ENCODE measurements at regions not wholly inside any gene's neighbourhood (a gene's known extent, or its start where the extent isn't known, plus 50 kb on each side); places are given as distances from the start of the nearest gene placed in this dataset.

- DNase-seq = peak; percentile 62
These were observed 229.5 kb downstream of the TUSC7 start for GRCh38 chr3:116939091-116939490.

DNA sequence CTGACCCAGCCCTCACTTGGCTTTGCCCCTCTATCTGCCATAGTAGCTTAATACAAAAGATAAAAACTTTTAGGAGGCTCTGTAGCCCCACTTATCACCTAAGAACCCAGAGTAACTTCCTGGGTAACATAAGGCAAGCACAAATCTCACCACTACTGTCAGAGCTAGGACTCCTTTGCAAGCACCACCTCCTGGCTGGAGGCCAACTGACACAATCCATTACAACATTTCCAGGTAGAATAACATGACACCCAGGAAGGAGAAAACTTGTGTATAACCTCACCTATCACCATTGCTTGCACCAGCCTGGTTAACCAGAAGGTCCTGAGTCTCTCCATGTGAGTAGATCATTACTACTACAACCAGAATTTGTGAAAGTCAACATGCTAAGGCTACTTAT is 230.0 kb downstream of the TUSC7 start:
- DNase-seq = no peak

GRCh38 chr3:116940719-116941118 is 231.1 kb downstream of the TUSC7 start:
- DNase-seq = no peak

GRCh38 chr3:116946376-116946775 is 236.8 kb downstream of the TUSC7 start:
- no peak for DNase-seq

DNA sequence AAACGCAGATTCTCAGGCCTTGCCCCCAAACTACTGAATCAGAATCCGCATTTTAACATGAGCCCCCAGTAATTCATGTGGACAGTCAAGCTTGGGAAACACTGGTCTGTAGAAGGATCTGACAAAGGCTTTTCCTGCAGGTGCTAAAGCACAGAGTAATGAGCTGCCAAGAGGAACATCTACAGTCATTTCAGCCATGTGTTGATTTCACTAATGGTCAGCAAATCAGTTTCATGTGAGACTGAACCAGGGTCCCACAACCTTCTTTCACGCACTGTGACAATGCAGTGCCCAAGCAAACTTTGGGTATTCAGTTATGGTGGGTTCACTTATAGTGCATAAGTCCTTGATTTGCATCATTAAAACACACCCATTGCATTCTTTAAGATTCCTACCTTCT is 237.6 kb downstream of the TUSC7 start:
- DNase-seq = no peak

DNA sequence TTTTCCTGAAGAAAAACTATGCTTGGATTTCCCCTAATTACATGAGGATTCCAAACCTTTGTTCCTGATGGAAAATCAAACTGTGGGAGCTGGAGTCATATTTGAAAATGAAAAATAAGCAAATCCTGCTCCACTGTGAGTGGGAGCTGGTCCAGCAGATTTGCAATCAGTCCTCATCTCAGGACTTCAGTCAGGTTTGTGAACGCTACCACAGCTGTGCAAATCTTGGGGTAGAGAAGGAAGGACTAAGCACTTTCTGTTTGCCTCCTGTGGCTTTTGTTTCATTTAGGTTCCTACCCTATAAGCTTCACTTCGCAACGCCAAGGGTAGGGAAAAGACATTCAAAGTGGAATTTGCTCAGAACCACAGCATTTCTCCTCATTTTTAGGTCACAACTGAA is 238.2 kb downstream of the TUSC7 start:
- no peak for DNase-seq

DNA sequence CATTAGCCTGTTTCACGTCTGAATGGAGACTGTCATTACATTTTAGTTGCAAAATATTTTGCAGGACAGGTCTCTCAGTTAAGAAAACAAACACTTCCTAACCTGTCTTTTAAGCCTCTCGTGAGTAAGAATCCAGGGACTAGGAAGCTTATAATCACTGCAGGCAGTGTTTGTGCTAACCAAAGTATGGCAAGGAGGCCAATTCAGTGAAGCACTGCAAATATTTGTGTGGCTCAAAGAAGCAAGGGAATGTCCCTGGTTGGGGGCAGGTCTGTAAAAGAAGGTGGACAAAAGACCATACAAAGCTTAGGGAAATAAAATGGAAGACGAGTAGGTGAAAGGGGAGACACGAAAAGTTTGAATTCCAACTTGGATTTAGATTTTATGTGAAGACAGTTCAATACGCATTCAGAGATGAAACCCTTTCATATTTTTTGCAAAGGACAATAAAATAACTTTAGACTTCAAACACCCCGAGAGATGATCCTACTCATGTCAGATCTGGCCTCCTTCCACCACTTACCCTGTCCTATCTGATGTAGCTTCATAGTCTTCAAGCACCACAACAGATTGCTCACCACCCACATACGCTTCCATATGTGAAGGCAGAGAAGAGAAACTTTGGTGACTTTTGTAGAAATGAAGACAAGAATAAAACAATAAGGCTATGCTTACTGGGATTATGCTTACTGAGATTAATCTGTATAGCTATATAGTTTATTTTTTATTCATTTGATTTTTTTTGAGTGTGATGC is 240.9 kb downstream of the TUSC7 start:
- DNase-seq = no peak

DNA sequence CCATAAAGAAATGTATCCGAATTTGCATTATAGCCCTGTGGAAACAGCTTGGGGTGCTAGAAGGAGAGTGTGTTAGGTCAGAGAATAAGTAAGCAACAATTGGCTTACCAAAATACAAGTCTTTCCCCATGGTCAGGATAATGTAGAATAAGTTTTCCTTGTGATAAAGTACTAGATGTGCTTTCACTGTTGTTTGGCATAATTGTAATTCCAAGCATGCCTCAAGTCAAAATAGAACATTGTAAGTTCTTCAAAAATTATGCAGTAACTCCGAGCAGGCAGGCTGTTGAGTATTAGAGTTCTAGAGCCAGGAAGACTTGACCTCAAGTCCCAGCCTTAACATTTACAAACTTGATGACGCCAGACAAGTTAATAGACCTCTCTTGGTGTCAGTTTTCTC is 242.0 kb downstream of the TUSC7 start:
- DNase-seq = no peak

DNA sequence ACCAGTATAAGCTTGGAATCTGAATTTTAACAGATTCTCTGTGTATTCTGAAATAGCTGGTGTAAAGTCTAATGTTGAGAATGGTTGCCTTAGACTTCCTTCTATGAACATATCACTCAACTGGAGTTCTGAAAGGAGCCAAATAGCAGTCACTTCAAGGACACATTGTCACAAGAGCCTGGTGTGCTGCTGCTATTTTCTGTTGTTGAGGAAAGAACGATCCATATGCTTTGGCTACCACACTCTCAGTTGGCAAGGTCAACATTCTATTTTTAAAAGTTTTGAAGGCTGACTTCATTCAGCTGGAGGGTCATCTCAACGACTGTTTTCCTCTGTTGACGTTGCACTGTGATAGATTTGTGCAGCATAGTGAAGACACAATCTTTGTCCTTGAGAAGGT is 248.7 kb downstream of the TUSC7 start:
- no peak for DNase-seq

- no peak for DNase-seq
These were observed 251.5 kb downstream of the TUSC7 start for GRCh38 chr3:116961106-116961505.

- no peak for DNase-seq
These were observed 254.2 kb downstream of the TUSC7 start for GRCh38 chr3:116963802-116964201.

- no peak for DNase-seq
These were observed 257.1 kb downstream of the TUSC7 start for GRCh38 chr3:116966649-116967048.

GRCh38 chr3:116969135-116969534 is 259.6 kb downstream of the TUSC7 start:
- DNase-seq = no peak

DNA sequence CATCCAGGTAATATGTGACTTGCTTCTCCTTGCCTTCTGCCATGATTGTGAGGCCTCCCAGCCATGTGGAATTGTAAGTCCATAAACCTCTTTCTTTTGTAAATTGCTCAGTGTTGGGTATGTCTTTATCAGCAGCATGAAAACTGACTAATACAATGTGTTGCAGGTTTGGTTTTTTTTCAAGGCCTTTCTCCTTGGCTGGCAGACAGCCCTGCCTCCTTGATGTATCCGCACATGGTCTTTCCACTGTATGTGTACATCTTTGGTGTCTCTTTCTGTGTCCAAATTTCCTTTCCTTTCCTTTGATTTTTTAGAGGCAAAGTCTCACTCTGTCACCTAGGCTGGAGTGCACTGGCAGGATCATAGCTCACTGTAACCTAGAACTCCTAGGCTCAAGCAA is 260.1 kb downstream of the TUSC7 start:
- DNase-seq = no peak

DNA sequence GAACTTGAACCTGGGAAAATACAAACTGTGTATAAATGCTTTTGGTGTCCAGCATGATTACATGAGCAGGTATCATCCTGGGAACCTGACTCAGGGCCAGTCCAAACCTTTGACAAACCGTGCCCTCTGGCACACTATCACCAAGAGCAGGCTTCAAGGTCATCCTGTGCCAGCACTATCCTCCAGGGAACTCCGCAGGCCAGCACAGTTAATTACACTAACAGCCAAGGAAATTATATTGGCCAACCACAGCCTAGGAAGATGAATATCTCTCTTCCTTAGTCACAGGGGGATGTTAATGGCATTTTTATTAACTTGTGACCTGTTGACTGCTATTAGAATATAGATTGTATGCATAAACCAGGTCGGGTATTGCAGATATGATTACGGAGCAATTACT is 262.0 kb downstream of the TUSC7 start:
- no peak for DNase-seq

GRCh38 chr3:116974702-116975101 is 265.1 kb downstream of the TUSC7 start:
- no peak for DNase-seq

DNA sequence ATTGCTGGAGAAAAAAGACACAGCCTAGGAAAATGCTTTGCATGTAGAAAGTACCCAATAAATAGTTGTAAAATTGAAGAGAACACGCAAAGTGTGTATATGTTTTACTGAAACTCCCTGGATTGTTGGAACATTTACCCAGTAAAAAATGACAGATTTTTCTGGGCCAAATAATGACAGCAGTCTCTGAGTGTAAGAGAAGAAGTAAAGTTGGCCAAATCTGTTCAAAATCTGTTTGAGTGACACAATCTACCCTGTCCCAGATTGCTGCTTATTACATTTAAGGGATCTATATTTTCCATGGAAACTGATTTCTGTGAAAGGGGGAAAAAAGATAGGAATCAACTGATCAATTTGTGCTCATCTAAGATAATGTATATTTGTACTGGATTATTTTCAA is 267.9 kb downstream of the TUSC7 start:
- no peak for DNase-seq

GRCh38 chr3:116980099-116980498 is 270.5 kb downstream of the TUSC7 start:
- no peak for DNase-seq

- DNase-seq = no peak
These were observed 271.5 kb downstream of the TUSC7 start for GRCh38 chr3:116981089-116981488.

DNA sequence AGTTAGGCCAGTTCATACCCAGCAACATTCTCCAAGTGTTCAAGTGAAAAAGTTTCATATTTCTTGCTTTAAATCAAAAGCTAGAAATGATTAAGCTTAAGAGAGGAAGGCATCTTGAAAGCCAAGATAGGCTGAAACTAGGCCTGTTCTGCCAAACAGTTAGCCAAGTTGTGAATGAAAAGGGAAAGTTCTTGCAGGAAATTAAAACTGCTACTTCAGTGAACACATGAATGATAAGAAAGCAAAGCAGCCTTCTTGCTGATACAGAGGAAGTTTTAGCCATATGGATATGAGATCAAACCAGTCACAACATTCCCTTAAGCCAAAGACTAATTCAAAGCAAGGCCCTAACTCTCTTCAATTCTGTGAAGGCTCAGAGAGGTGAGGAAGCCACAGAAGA is 274.7 kb downstream of the TUSC7 start:
- no peak for DNase-seq

GRCh38 chr3:116994351-116994879 is 284.8 kb downstream of the TUSC7 start:
- DNase-seq = no peak

DNA sequence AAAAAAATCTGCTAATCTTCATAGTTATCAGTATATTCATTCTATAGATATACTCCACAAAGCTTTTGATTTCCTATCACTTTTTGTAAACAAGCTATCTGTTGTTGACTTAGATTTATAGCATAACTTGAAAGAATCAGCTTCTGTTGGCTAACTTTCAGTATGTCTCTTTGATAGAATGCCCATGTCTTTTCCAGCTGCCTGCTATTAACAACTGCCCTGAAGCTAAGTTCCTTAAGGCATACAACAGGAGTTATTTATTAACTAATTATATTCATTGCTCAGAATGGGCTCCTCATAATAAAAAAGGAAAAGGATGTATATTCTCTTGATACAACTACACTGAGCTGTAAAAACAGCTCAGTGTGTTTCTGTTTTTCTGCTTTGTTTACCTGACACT is 293.9 kb downstream of the TUSC7 start:
- DNase-seq = no peak

- DNase-seq = no peak
These were observed 295.7 kb downstream of the TUSC7 start for GRCh38 chr3:117005274-117005673.

DNA sequence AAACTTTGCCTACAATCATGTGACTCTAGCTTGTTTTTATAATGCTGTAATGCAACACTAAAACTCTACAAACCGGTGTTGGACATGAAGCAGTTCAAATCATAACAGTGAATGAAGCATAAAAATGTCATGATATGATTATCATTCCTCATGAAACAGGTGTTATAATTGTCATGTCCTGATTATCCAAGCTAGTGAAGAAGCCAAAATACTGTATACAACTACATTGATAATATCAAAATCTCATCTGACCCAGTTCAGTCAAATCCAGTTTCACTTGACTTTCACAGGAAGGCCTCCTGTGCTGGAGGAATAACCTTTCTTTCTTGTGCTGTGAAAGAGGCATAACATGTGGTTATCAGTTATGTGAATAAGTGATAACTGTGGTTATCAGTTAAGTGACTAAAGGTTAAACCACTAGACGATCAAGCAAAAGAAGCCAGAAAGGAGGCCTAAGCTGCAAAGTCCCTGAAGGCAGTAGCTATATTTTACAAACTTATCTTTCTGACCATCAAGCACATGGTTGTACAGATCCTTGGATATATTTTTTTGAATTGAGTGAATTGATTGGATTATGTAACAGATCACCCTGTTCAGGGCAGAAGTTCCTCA is 296.4 kb downstream of the TUSC7 start:
- DNase-seq = no peak

DNA sequence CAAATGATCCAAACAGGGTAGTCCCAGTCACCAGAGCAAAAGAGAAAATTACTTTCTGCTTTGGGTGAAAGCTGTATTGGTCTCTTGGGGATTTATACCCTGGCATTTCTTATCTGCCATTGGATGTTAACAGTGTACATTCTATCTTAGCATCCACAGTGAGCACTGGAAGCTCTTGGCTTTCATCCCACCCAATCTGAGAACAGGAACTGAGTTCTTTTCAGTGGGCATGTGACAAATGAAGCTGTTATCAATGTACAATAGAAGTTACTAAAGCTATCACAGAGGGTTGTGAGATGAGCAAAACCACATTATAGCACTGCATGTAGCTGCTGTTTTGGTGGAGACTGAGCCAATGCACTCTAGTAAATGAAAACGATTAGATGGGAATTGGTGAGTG is 300.7 kb downstream of the TUSC7 start:
- no peak for DNase-seq
